GM18907 (cell line): ENCODE measurements at regions not wholly inside any gene's neighbourhood (a gene's known extent, or its start where the extent isn't known, plus 50 kb on each side); places are given as distances from the start of the nearest gene placed in this dataset.

Experiments used
- ATAC-seq: cut with Tn5 transposase; IDR thresholded peaks from one replicate; pipeline ENCODE4 v1.9.1; 2021; ENCODE audit warnings: mild to moderate bottlenecking, moderate library complexity; ENCODE audit not compliant: unreplicated experiment

GRCh38 chr2:74735009-74735408 lies 81.0 kb downstream of the SEMA4F start:
- no peak for ATAC-seq

GRCh38 chr2:74735564-74735963 lies 81.5 kb downstream of the SEMA4F start:
- ATAC-seq, result no peak

GRCh38 chr2:74736589-74736988 lies 82.5 kb downstream of the SEMA4F start:
- ATAC-seq, result no peak

- ATAC-seq, result no peak
Measured at GRCh38 chr2:74738586-74738985, 84.5 kb downstream of the SEMA4F start.

DNA sequence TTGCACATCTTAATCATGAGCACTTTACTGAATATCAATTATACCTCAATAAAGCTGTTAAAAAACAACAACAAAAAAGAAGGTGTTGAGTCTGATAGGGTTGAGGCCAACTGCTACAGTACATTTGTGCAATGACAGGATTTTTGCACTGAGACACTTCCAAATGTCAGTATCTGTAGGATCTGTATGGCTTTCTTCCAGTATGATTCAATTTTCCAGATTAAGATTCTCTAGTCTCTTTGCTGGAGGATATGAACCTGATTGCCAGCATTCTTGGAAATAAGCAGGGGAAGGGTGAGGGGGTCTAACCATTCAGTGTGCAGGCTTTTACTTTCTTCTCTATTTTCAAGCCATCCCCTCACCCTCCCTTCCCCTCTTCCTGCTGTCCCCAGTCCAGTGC lies 85.1 kb downstream of the SEMA4F start:
- no peak for ATAC-seq

DNA sequence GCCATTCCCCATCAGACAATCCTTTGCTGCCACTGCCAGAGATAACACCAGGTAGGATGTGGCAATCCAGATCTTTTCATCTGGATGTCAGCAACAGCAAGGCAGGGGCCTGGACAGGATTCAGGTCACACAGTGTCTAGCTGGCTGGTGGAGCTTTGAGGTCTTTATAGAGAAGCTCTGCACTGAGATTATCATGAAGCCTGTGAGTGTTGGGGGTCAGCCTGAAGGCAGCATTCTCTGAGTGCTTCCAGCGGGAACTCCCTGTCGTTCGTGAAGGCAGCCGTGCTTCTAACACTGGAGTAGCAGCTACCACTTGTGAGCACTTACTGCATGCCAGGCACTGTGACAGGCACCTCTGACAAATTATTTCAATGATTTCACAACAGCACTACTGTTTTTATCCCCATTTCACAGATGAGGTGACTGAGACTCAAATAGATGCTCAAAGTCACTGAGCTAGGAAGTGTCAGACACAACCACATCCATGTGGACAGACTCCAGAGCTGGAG lies 85.7 kb downstream of the SEMA4F start:
- no peak for ATAC-seq

DNA sequence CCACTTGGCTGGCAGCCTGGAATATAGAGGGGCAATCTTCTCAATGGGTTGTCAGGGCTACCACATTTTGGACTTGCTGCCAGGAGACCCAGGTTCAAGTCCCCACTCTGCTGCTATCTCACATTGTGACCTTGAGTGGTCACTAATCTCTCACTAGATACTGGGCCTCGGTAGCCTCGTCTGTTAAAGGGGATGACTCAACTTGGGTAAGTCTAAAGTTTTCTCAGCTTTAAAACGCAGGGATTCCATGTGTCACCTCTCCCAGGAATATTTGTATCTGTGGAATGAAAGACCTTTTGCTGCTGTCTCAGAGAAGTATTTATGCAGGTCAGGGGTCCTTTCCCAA lies 86.3 kb downstream of the SEMA4F start:
- ATAC-seq, result no peak

DNA sequence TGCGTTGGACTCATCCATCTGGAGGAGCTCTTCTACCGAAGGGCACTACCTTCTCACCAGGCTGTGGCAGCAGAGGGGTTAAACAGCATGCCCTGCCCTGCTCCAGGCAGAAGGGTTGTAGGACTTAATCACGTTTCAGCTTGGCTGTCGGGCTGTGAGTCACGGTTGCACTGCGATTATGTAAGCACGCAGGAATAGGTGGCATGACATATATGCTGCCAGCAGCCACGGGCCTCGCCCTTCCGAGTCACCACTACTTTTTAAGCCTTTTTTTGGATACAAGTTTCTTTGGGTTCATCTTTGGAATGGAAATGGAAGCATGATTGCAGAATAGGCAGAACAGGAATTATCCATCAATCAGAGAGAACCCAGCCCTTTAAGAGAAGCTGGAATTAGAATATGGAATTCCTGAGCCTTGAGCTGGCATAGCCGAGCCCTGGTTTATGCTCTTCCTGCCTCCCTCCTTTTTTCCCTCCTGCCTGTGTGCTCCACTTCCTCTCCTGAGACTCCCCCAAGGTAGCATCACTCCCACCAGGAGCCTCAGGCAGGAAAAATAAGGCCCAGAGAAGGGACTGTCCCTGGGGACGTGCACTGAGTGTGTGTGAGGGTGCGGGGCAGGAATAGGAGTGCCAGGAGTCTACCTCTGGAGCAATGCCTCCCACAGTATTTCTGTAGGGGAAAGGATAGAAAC lies 86.8 kb downstream of the SEMA4F start:
- no peak for ATAC-seq

- no peak for ATAC-seq
Measured at GRCh38 chr2:74741629-74742028, 87.6 kb downstream of the SEMA4F start.

- no peak for ATAC-seq
Measured at GRCh38 chr2:74742471-74742870, 88.4 kb downstream of the SEMA4F start.

- no peak for ATAC-seq
Measured at GRCh38 chr2:74743039-74743438, 89.0 kb downstream of the SEMA4F start.

DNA sequence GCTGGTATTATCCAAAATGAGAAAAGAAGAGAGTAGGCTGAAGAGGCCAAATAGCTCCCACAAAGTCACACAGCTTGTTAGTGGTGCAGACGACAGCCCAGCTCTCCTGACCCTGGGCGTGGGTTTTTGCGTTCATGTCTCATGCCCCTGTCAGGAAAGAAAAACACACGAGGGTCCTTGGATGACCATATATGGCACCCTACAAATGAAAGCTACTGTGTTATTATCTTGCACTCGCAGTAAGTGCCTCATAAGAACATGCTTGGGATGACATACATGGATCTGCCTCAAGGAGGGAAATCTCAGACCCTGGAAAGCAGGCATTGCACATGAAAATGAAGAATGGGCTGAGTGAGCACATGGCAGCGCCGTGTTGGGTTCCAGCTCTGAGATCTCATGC lies 89.7 kb downstream of the SEMA4F start:
- no peak for ATAC-seq

DNA sequence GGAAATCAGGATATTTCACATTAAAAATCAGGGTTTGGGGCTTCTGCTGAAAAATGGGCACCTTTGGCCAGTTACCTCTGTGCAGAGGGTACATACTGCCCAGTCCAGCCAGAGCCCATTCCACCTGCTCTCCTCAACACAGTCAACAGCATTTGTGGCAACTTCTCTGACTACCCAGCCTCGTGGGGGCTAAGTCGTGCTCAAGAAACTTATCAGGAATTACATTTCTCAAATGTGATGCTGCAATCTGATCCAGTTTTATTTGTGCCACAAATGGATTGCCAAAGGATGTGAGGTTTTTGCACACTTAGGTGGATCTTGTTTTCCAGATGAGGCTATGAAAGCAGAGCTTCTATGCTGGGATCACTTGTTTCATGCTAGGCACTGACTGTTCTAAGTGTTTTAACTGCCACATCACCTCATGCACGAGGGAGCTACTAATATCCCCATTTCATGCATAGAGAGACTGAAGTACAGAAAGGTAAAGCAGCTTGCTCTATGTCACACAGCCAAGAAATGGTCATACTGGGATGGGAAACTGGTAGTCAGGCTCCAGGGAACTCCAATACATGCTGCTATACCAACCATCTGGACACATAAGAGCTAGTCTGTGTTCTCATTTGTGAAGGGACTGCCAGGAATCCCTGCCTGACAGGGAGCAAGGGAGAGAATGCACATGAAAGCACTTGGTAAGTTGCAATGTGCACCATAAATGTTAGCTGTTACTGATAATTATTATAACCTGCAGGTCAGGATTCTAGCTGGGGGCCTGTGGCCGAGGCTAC lies 89.0 kb upstream of the HK2 start:
- no peak for ATAC-seq

DNA sequence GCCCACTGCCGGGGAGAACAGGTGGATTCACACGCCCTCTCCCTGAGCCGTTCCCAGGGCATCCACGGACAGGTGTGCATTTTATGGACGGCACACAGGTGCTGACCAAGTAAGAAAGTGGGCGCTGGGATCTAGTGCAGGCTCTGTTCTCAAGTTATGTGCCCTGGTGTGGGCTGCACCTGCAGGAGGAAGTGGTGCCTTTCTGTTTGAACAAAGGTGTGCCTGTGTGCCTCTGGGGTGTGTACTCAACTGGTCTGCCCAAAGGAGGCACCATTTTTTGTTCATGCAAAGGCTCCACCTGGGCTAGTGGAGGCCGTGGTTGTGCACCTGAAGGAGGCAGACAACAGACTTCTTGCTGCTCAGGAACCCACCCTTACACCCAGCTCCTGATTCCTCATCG lies 88.2 kb upstream of the HK2 start:
- no peak for ATAC-seq

- no peak for ATAC-seq
Measured at GRCh38 chr2:74746480-74746879, 87.4 kb upstream of the HK2 start.

GRCh38 chr2:74747411-74748080 lies 86.4 kb upstream of the HK2 start:
- ATAC-seq, result no peak

GRCh38 chr2:74748665-74749064 lies 85.3 kb upstream of the HK2 start:
- no peak for ATAC-seq

DNA sequence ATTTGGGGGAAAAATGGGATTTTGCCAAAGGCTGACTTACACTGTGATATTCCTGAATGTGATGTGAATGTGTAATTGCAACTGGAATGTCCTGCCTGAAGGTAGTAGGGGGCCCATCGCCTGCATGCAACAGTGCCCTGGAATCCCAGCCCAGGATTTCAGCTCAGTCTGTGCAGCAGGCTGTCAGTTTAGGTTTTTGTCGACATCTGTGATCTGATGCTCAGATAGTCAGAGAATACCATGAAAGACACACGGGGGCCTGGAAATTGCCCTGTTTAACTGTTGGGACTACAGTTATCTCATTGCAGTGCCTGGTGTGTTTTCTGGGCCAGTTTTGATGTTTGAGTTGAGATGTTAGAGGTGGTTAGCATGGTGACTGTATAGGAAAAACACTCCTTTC lies 84.5 kb upstream of the HK2 start:
- ATAC-seq, result no peak

GRCh38 chr2:74751981-74752851 lies 81.7 kb upstream of the HK2 start:
- no peak for ATAC-seq

DNA sequence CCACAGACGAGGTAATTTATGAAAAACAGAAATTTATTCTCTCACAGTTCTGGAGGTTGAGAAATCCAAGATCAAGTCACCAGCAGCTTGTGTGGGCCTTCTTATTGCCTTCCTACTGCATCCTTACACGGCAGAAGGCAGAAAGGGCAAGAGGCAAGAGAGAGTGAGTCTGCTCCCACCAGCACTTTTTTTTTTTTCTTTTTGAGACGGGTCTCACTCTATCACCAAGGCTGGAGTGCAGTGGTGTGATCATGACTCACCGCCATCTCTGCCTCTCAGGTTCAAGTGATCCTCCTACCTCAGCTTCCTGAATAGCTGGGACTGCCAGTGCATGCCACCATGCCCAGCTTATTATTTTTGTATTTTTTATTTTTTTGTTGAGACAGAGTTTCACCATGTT lies 78.5 kb upstream of the HK2 start:
- ATAC-seq, result no peak

GRCh38 chr2:74756356-74756890 lies 77.5 kb upstream of the HK2 start:
- peak; percentile 65 for ATAC-seq
